ENCODE measurements at regions not wholly inside any gene's neighbourhood (a gene's known extent, or its start where the extent isn't known, plus 50 kb on each side); places are given as distances from the start of the nearest gene placed in this dataset.

GRCh38 chr3:81245043-81245442 is 516.4 kb downstream of the GBE1 start:
- TF ChIP-seq, protein P1, sequence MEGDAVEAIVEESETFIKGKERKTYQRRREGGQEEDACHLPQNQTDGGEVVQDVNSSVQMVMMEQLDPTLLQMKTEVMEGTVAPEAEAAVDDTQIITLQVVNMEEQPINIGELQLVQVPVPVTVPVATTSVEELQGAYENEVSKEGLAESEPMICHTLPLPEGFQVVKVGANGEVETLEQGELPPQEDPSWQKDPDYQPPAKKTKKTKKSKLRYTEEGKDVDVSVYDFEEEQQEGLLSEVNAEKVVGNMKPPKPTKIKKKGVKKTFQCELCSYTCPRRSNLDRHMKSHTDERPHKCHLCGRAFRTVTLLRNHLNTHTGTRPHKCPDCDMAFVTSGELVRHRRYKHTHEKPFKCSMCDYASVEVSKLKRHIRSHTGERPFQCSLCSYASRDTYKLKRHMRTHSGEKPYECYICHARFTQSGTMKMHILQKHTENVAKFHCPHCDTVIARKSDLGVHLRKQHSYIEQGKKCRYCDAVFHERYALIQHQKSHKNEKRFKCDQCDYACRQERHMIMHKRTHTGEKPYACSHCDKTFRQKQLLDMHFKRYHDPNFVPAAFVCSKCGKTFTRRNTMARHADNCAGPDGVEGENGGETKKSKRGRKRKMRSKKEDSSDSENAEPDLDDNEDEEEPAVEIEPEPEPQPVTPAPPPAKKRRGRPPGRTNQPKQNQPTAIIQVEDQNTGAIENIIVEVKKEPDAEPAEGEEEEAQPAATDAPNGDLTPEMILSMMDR (IDR thresholded peaks at IDR 0.05) = no peak
- TF ChIP-seq POLR2A (IDR thresholded peaks at IDR 0.05) (no peak), POLR2AphosphoS5 (IDR thresholded peaks at IDR 0.05) (no peak)

Measured in prostate gland (tissue), 2 donors.